ENCODE measurements at regions not wholly inside any gene's neighbourhood (a gene's known extent, or its start where the extent isn't known, plus 50 kb on each side); places are given as distances from the start of the nearest gene placed in this dataset.
A peak's percentile ranks its signal among the peaks of the same experiment; 100 is the strongest.

- H3K27me3 ChIP-seq (ENCODE audit: control insufficient read depth in 1 of 2, insufficient read depth in 2 of 2, low read length in 2 of 2): no peaks in the 10 kb centered on the region
- H3K79me2 ChIP-seq (ENCODE audit: insufficient read depth, low read length): no peaks in the 10 kb centered on the region
- ATAC-seq (no peak), FAIRE-seq (no peak), DNase-seq (ENCODE audit: low spot score) (no peak)
- H3K27ac ChIP-seq (ENCODE audit: extremely low read length, insufficient read depth, low read length): no peak overlapping the region
- CTCF ChIA-PET (ENCODE audit: low intra/inter-chr PET ratio, low total read pairs): no interaction called here
- no peaks in the 10 kb centered on the region for H3K36me3 ChIP-seq (replicated peaks in 1 of 2; ENCODE audit: control insufficient read depth in 1 of 2, insufficient read depth in 2 of 2, low read length in 2 of 2)
- 2% methylated on average over 5 of the region's 5 CpGs for WGBS (ENCODE audit: low lambda C conversion rate)
- no peak overlapping the region for H3K4me3 ChIP-seq (replicated peaks in 1 of 3; ENCODE audit: insufficient read depth in 1 of 3, low read depth in 2 of 3, low read length in 3 of 3)
- H4K20me1 ChIP-seq (ENCODE audit: insufficient read depth, low read length): no peaks in the 10 kb centered on the region
- no peak overlapping the region for H3K4me2 ChIP-seq (ENCODE audit: low read depth, low read length)
- in situ Hi-C loops (cut with HindIII; ENCODE audit: extremely low pct_ligation_motif_present, low pct_unique_long_range_greater_than_20kb) (no loop called here), intact Hi-C loops (cut with micrococcal nuclease; ENCODE audit: unreplicated experiment) (no loop called here)
- no peak for TF ChIP-seq MAFF (IDR thresholded peaks at IDR 0.05; ENCODE audit: low read depth, low read length)
- TF ChIP-seq PCBP2 (optimal IDR thresholded peaks at IDR 0.05; ENCODE audit: low read depth, low read length, poor library complexity, severe bottlenecking): peak; percentile 53
- BruUV-seq (replicated peaks): no TSS peak
- H2AFZ ChIP-seq (ENCODE audit: low read length): no peak overlapping the region
- POLR2A ChIA-PET: no interaction called here
- H3K4me1 ChIP-seq (ENCODE audit: insufficient read depth, low read length): no peaks in the 10 kb centered on the region
- no peak overlapping the region for H3K9ac ChIP-seq (ENCODE audit: insufficient read depth, low read depth, low read length)
- H3K9me3 ChIP-seq (ENCODE audit: low read length): no peaks in the 10 kb centered on the region
Measured at GRCh38 chr16:65543781-65544740, 422.2 kb upstream of the CDH11 start.

DNA sequence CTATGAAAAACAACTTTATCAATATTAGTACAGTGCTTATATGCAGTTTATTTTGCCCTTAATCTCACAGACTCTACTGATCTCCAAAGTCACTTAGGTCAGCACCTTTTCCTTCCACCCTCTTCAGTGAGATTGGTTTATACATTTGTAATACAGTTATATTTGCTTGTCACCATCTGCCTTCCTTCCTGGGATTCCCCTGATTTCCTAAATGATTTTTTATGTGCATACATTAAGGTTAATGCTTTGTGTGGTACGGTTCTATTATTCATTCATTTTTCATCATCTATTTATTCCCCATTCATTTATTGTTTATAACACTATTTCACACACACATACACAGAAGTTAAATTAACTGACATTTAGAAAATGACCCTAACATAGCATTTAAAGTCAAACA is 419.8 kb upstream of the CDH11 start:
- CTCF ChIA-PET (ENCODE audit: low intra/inter-chr PET ratio, low total read pairs): no interaction called here
- Histone ChIP-seq H3K9ac (ENCODE audit: insufficient read depth, low read depth, low read length) (no peak overlapping the region), H3K27me3 (ENCODE audit: control insufficient read depth in 1 of 2, insufficient read depth in 2 of 2, low read length in 2 of 2) (no peaks in the 10 kb centered on the region), H4K20me1 (ENCODE audit: insufficient read depth, low read length) (no peaks in the 10 kb centered on the region), H3K36me3 (replicated peaks in 1 of 2; ENCODE audit: control insufficient read depth in 1 of 2, insufficient read depth in 2 of 2, low read length in 2 of 2) (no peaks in the 10 kb centered on the region), H3K4me2 (ENCODE audit: low read depth, low read length) (no peak overlapping the region), H3K4me3 (replicated peaks in 1 of 3; ENCODE audit: insufficient read depth in 1 of 3, low read depth in 2 of 3, low read length in 3 of 3) (no peak overlapping the region), H2AFZ (ENCODE audit: low read length) (no peak overlapping the region), H3K4me1 (ENCODE audit: insufficient read depth, low read length) (no peaks in the 10 kb centered on the region), H3K27ac (ENCODE audit: extremely low read length, insufficient read depth, low read length) (no peak overlapping the region), H3K79me2 (ENCODE audit: insufficient read depth, low read length) (no peaks in the 10 kb centered on the region), H3K9me3 (ENCODE audit: low read length) (no peaks in the 10 kb centered on the region)
- ATAC-seq (no peak), FAIRE-seq (no peak), DNase-seq (ENCODE audit: low spot score) (no peak)
- intact Hi-C loops (cut with micrococcal nuclease; ENCODE audit: unreplicated experiment) (no loop called here), in situ Hi-C loops (cut with HindIII; ENCODE audit: extremely low pct_ligation_motif_present, low pct_unique_long_range_greater_than_20kb) (no loop called here)
- TF ChIP-seq MAFK (conservative IDR thresholded peaks at IDR 0.05 in 1 of 2, IDR thresholded peaks at IDR 0.05 in 1 of 2; ENCODE audit: low read length in 2 of 2) (peak in 1 of 2 experiments; percentile 29; a peak in 1 of 4 replicates), SMARCC2 (IDR thresholded peaks at IDR 0.05) (no peak)
- BruUV-seq (replicated peaks): no TSS peak
- WGBS (ENCODE audit: low lambda C conversion rate): 51% methylated on average over 1 of the region's 1 CpG
- POLR2A ChIA-PET: no interaction called here
